GM12873 (cell line): ENCODE measurements at regions not wholly inside any gene's neighbourhood (a gene's known extent, or its start where the extent isn't known, plus 50 kb on each side); places are given as distances from the start of the nearest gene placed in this dataset.

Experiments
- CTCF ChIP-seq: IDR thresholded peaks from 2 replicates; pipeline ENCODE4 v1.5.1; 2012; ENCODE audit warnings: low read depth, mild to moderate bottlenecking, moderate library complexity, low read length, control low read depth; ENCODE audit not compliant: insufficient read depth; ENCODE audit errors: missing control alignments

GRCh38 chr4:170389411-170389810 is 299.7 kb upstream of the AADAT start:
- no peak for TF ChIP-seq CTCF

- TF ChIP-seq CTCF: no peak
These were observed 298.5 kb upstream of the AADAT start for GRCh38 chr4:170388255-170388654.

- no peak for TF ChIP-seq CTCF
These were observed 297.2 kb upstream of the AADAT start for GRCh38 chr4:170386971-170387370.

- TF ChIP-seq CTCF: no peak
These were observed 296.8 kb upstream of the AADAT start for GRCh38 chr4:170386511-170386910.

- TF ChIP-seq CTCF: peak; percentile 84
These were observed 285.0 kb upstream of the AADAT start for GRCh38 chr4:170374770-170375169.

- TF ChIP-seq CTCF: no peak
These were observed 259.2 kb upstream of the AADAT start for GRCh38 chr4:170348945-170349344.

GRCh38 chr4:170339522-170339921 is 249.8 kb upstream of the AADAT start:
- no peak for TF ChIP-seq CTCF
